ENCODE measurements at regions not wholly inside any gene's neighbourhood (a gene's known extent, or its start where the extent isn't known, plus 50 kb on each side); places are given as distances from the start of the nearest gene placed in this dataset.
"Not testable (repeated sequence)": the region's sequence is repeated elsewhere in the genome, so short reads cannot be mapped to it uniquely, and the experiment has no call there.

DNA sequence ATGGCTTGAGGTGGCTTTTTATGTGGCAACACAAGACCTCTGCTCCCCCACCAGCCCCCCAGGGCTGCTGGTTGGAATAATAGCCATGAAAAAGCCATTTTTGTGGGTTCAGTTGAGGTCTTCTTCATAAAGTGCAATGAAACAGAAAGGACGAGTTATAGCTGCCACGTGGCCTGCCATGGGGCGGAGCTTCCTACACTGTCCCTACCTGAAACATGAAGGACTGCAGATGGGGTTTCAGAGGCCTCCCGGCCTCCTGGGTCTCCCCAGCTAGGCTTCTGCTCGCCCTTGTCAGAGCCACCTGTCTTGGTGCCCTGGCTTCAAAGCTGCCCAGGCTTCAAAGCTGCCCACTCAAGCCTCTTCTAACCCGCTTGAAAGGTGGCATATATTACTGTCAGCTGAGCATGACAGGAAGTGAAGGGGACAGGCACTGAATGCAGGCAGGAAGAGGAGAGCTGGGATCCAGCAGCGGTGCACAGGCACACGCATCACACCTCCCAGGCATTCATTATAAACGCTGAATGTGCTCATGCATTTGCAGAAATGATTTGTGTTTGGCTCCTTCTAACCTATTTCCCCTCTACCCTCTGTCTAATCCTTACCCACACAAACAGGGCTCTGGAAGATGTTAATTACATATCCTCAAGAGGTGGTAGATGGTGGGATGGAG, 245.9 kb upstream of the PODXL start:
- intact Hi-C loops (cut with micrococcal nuclease), result no loop called here

DNA sequence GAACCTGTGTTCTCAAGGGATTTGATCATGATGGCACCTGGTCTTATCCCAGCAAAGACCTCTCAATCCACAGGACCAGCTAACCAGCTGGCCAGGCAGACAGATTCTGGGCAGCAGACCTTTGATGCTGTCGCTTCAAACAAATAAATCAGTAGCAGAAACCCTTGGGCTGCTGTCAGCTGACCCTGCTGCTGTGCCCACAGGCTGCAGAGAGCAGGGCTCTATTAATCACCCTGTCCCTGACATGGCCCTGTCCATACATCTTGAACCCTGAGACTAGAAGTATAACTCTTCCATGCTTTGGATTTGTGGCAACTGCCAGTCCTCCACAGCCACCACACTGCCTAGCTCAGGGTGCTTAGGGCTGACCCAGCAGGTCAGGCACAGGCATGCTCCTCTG, 244.1 kb upstream of the PODXL start:
- intact Hi-C loops (cut with micrococcal nuclease), result no loop called here

DNA sequence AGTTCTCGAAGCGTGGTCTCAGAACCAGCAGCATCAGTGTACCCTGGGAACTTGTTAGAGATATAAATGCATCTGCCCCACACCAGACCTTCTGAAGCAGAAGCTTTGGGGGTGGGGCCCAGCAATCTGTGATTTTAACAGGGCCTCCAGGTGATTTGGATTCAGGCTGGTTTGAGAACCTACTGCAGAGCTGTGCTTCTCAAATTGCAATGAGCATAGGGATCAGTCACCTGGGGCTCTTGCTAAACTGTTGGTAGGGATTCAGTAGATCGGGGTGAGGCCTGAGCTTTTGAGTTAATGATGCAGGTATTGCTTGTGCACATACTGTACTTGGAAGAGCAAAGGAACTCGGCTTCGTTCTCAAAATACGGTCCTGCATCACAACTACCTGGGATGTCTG, 243.6 kb upstream of the PODXL start:
- intact Hi-C loops (cut with micrococcal nuclease), result no loop called here

DNA sequence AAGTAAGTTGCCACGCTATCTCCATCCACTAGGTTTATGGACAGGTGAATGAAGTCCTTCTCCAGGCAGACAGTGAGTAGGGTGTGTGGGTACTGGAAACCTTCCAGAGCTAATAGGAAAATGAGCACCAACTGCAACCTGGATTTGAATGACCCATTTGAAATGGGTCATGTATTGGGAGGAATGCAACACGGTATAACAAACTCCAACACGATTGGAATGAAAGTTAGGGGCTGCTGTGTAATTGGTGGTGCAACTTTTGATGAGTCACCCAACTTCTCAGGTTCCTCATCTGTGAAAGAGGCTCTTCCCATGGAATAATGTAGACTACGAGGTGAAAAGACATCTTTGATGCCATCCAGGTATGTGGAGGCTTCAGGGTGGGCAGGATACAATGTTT, 241.4 kb upstream of the PODXL start:
- intact Hi-C loops (cut with micrococcal nuclease), result no loop called here

DNA sequence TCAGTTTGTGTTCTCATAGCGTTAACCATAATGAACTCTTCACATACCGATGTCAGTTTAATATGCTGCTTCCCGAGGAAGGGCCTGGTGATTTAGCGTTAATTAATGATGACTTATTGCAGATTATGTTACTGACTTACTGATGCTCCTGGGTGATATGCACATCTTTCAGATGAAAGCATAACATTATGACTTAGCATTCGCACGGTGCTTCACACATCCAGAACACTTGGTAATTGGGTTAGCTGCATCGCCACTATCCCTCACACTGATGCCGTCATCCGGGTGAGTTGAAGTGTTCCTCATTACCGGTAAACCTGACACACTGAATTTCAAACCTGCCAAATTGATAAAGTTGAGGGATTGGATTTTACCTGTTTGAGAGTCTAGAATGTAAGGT, 239.0 kb upstream of the PODXL start:
- intact Hi-C loops (cut with micrococcal nuclease), result no loop called here

DNA sequence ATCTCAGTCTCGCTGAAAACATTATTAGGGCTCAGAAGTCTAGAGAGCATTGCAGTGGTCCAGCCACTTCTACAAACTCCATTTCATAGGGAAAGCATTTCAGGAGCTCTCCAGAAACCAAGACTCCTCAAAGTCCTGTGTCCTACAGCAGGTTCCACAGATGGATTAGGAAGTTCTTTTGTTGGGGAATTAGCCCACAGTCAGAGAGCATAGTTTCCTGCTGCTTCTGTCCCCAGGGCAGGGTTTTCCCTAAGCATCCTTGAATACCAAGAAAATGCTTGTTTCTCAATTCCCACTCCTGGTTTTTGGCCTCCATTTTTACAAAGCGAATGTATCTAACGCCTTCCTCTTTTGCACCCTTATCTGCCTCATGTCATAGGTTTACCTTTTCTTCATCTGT, 235.9 kb upstream of the PODXL start:
- intact Hi-C loops (cut with micrococcal nuclease), result no loop called here

DNA sequence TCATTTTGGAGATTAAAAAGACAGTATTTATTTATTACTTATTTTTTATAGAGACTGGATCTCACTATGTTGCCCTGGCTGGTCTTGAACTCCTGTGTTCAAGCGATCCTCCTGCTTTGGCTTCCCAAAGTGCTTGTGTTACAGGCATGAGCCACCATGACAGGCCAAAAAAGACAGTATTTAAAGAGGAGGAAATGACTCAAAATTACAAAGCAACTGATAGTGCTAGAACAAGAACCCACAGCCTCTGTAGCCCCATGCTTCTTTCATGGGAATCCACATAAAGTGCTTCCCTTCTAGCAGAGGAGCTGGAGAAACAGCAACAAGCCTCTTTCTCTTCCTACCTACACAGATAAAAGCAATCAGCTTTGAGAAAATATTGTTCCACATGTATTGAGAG, 230.7 kb upstream of the PODXL start:
- intact Hi-C loops (cut with micrococcal nuclease), result no loop called here

DNA sequence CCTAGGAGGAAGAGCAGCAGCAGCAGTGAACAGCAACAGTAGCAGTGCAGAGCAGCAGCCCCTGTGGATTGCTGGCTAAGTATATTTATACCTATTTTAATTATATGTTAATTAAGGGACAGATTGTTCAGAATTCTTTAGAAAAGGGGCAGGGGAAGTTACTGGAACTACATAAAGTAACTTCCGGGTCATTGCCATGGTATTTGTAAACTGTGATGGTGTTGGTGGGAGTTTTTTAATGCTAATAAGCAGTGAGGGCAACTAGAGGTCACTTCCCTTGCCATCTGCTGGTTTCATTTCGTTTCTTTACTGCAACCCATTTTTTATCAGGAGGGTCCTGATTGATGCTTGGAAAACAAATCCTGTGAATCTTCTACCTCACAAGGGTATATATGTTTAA, 229.8 kb upstream of the PODXL start:
- intact Hi-C loops (cut with micrococcal nuclease), result no loop called here

DNA sequence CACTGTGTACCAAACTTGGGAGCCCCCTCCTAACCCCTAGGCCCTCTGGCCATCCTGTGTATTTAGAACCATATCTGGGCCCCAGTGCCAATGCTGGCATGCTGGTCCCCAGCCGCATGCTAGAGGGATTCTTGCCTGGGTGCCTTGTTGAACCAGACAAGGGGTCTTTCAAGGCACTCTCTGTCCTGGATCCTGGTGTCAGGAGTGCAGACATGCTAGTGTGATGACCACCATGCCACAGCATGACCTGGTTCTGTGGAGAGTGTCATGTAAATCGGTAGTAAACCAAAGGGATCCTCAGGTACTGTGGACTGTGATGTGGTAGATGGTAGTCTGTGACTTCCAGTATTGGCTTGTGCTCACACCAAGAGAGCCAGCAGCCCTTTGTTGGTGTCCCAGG, 222.2 kb upstream of the PODXL start:
- intact Hi-C loops (cut with micrococcal nuclease), result no loop called here

DNA sequence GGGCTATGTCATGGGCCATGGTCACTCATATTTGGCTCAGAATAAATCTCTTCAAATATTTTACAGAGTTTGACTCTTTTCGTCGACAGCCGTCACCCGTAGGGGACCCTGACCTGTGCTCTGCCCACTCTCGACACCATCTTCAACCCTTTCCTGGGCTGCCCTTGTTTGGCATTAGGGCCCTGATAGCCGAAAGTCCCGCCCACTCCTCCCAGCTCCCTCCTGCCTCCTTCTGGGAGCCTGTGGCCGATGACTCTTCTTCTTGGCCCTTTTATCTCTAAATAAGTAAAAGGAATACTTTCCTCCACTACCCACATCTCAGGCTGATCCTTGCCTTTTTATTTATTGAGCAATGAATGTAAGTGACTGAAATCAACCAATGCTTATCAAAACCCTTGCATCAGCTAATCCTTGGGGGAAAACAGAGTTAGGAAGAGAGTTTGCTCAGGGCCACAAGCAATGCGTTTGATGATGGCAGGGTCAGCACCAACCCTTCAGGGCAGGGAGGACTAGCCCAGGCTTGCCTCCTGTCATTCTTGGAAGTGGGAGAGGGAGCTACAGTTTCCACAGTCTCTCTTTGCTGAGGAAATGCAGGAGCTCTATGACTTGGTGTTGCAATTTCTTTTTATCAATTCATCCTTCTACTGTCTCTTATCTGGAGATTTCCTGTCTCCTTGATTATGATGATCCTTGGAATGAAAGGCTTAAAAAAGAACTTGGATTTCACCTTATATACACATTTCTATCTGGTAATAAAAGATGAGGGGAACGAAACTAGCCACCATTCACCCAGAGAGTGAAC, 218.2 kb upstream of the PODXL start:
- intact Hi-C loops (cut with micrococcal nuclease), result no loop called here

DNA sequence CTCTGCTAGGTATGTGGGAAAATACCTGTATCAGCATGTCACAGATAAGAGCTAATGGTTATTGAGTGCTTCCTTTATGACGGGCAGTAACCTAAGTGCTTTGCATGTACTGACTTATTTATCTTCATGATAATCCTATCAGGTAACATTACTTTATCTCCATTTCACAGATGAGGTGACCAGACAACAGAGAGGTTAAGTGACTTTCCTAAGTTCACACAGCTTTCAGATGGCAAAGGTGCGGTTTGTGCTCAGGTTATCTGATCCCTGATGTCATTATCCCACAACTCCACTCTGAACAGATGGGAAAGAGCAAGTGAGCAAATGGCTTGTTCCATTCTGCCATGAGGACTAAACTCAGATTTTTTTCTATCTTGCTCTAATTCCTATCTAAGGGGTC, 217.0 kb upstream of the PODXL start:
- intact Hi-C loops (cut with micrococcal nuclease), result no loop called here

DNA sequence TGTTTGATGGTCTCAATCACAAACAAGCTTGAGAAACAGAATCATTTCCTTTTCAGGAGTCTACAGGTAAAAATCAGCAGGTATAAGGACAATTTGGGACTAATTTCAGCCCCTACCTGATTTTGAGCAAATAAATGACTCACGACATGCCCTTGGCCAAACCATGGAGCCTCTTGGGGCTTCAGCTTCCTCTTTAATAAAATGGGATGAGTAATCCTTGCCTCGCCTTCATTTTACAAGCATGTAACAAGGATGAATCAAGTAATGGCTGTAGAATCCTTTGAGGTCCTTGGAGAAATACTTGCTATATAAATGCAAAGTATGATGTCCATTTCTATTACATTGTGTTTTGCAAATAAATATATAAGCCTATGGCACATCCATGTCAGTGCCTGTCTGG, 212.8 kb upstream of the PODXL start:
- intact Hi-C loops (cut with micrococcal nuclease), result no loop called here

DNA sequence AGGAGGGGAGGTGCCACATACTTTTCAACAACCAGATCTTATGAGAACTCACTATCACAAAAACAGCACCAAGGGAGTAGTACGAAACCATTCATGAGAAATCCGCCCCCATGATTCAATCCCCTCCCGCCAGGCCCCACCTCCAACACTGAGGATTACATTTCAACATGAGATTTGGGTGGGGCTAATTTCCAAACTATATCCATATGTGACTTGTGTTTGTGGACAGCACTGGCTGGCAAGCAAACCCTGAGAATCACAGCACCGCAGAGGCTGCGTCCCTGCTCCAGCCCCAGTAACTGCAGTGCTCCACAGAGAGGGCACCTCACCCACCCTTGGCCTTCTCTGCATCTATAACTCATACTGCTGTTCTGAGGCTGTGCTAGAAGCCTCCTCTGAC, 211.2 kb upstream of the PODXL start:
- intact Hi-C loops (cut with micrococcal nuclease), result no loop called here

DNA sequence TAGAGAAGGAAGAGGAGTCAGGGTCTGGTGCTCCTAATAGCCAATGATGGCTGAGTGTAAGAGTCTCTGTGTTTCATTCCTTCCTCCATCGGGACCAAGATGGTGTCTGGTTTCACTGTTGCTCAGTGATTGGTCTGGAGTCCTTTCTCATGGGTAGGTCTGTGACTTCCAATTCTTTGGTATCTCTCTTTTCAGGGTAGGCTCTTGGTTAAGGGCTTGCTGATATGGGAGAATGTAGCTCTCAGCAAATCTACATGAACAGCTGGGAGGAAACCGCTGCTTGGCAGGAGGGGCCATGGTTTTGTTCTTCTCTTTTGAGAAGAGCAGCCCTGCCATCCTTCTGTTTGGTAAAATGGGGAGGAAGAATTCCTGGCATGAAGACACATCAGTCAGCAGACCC, 209.1 kb upstream of the PODXL start:
- intact Hi-C loops (cut with micrococcal nuclease), result no loop called here

DNA sequence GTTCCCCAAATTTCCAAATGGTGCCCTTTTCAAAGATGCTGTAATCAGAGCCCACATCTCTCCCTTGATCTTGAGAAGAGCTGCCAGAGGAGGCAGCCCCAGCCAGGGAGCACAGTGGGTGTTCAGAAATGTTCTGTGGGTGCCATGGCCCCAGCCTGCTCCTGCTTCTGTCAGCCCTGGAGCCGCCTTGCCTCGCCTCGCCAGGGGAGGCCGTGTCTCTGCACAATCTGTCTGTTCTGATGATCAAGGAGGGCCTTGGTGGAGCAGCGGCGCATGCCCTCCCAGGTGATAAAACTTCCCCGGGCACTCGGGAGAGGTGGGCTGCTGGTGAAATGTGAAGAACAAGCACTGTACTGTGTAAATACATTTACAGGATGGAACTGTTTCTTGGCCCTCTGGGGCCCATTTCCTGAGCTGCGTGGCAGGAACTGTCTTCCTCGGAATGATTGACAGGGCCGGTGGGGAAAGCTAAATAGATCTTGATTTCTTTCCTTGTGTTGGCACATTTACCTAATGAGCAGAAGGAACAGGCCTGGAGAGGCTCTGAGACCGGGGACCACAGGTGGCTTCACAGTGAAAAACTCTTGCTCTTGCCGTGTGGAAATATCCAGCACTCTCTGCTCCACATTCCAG, 207.8 kb upstream of the PODXL start:
- intact Hi-C loops (cut with micrococcal nuclease), result no loop called here

DNA sequence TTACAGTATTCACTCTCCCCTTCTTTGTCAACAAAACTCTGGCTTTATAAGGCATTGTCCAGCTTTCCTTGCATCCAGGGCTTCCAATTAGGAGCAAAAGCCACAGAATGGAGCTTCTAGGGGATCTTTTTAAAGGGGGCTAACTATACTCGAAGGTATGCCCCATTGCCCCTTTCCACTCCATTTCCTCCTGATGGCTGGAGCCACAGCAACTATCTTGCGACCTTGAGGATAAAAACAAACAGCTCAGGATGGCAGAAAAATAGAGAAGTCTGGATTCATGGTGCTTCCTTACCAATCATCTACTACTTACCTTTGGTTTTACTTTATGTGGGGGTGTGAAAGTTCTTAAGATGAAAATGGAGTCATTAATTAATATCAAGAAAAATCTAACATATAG, 206.3 kb upstream of the PODXL start:
- intact Hi-C loops (cut with micrococcal nuclease), result no loop called here

DNA sequence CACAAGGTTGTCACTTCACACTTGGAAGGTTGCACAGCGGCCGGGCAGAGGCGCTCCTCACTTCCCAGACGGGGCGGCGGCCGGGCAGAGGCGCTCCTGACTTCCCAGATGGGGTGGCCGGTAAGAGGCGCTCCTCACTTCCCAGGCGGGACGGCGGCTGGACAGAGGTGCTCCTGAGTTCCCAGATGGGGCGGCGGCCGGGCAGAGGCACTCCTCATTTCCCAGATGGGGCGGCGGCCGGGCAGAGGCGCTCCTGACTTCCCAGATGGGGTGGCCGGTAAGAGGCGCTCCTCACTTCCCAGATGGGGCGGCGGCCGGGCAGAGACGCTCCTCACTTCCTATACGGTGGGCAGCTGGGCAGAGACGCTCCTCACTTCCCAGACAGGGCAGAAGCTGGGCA, 199.4 kb upstream of the PODXL start:
- intact Hi-C loops (cut with micrococcal nuclease), result not testable (repeated sequence)

DNA sequence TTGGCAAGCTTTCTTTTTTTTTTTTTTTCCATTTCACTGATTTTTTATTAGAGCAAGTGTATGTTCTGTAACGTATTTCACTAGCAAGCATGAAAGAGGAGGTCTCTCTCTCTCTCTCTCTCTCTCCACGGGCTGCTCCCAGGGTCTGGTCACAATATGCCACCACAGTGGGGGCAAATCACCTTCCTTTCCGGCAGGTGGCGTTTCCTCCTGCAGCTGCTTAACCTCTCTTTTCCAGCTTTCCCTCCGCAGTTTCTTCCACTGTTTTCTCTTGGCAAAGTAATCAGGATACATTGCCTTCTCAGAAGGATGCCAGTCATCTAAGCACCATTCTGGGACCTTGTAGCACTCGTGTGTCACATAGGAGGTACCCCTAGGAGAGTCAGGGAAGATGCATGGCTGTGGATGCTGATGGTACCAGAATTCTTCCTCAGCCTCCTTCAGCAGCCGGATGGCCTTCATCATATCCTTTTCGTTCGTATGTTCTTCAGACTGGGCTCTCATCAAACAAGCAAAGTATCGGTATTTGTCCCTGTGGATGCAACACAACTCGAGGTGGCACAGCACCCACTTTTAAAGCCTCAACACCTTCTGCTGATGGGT, 197.3 kb upstream of the PODXL start:
- intact Hi-C loops (cut with micrococcal nuclease), result no loop called here

DNA sequence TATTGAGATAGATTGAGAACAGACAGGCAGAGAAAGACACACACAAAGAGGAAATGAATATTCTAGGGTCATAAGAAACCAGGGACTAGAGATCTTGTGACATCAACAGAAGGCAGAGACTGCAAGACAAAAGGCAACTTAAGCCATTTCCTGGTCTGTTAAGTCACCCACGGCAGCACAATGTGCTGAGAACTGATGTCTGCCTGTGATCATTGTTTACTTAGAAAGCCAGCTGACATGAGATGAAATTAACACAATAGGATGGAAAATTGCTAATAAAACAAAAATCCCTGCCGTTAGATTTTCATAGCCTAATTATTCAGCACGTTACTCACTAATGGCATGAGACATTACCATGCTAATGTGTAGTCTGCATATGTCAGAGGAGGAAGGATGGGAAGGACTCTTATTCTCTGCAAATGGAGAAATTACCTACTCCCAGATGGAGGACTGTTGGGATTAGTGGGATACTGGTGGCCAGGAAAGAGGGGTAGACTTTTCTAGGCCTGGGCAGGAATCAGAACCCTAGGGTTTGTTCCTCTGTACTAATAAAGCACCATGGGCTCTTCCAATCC, 191.3 kb upstream of the PODXL start:
- intact Hi-C loops (cut with micrococcal nuclease), result no loop called here

DNA sequence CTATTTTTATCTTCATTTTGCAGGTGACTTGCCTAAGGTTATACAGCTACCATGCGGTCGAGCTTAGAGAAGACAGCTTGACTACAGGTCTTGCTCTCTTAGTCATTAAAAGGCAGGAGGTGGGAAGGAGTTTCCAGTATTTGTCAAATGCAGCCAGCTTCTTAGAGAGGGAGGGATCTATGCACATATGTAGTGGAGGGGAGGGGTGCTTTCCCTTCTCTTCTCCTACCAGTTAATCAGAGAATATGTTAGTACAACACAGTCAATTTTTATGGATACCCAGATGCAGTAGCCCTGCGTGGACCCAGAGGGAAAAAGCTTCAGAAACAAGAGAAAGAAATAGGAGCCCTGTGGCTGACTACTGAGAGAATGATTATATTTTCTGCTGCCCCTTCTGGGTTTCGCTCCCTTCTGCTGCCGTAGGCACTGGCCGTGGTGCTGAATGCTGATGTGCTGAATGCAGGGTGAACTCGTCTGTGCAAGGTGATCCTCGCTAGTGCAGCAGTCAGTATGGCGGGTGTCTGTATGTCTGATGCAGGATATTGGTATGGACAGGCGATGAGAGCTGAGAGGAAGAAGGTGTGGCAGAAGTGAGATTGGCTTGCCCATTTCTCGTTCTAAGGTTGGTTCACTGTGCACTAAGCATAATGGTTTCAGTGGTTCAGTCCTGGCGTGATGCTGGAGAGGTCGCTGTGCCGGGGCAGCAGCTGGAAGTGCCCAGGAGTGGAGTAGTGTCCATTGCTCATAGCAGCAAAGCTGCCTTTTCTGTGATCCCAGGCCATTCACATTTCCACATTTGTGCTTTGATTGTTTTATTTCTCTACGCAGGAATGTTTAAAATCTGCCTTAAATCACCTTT, 189.2 kb upstream of the PODXL start:
- intact Hi-C loops (cut with micrococcal nuclease), result no loop called here

DNA sequence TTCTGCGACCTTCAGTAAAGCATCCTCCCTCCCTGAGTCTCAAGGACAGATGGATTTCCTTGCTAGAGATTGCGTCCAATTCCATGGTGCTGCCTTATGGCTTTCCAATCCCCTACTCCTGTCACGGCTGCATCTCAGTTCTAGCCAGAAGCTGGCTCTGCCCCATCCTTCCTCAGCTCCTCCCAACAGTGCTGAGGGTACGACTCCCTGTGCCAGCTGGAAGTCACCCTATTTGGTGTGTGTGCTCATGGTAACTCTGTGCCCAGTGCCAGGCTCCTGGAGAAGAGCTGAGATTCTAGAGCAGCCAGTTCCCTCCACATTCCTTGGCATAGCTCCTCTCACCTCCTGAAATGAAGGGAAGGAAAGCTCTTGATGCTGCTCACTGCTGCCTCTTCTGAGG, 185.0 kb upstream of the PODXL start:
- intact Hi-C loops (cut with micrococcal nuclease), result no loop called here

All from T-helper 1 cell treated with Interleukin-12 subunit alpha and Interleukin-12 subunit beta and Interleukin-4 antibody, amounts not matched to agents 30 ng/mL and 1 ng/mL, for 36 hours (primary cell).